ENCODE measurements at regions not wholly inside any gene's neighbourhood (a gene's known extent, or its start where the extent isn't known, plus 50 kb on each side); places are given as distances from the start of the nearest gene placed in this dataset.

- TF ChIP-seq POLR2AphosphoS5 (IDR thresholded peaks at IDR 0.05; ENCODE audit: insufficient read depth, low read depth, low read length) (no peak), POLR2A (IDR thresholded peaks at IDR 0.05; ENCODE audit: low read depth, low read length) (no peak), CTCF (IDR thresholded peaks at IDR 0.05; ENCODE audit: extremely low read depth in 1 of 2, insufficient read depth in 1 of 2, low read depth in 1 of 2, low read length in 2 of 2) (no peak), GATA2 (IDR thresholded peaks at IDR 0.05; ENCODE audit: insufficient read depth, insufficient read length, low read depth, low read length) (no peak)
Observed at GRCh38 chr6:134614606-134615485, 296.9 kb upstream of the SGK1 start.

Measured in endothelial cell of umbilical vein (primary cell).